ENCODE measurements at regions not wholly inside any gene's neighbourhood (a gene's known extent, or its start where the extent isn't known, plus 50 kb on each side); places are given as distances from the start of the nearest gene placed in this dataset.

DNA sequence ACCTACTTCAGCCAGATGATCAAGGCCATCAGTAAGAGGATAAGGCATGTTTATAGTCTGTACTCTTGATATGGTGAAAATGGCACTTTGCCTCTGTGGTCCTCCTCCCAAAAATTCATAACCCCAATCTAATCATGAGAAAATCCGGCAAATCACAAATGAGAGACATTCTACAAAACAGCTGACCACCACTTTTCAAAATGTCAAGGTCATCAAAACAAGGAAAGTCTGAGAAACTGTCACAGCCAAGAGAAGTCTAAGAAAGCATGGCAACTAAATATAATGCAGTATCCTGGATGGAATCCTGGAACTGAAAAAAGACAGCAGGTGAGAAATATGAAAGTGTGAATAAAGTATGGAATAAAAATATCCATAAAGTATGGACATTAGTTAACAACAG lies 226.6 kb upstream of the INTU start:
- TF ChIP-seq, protein P1, sequence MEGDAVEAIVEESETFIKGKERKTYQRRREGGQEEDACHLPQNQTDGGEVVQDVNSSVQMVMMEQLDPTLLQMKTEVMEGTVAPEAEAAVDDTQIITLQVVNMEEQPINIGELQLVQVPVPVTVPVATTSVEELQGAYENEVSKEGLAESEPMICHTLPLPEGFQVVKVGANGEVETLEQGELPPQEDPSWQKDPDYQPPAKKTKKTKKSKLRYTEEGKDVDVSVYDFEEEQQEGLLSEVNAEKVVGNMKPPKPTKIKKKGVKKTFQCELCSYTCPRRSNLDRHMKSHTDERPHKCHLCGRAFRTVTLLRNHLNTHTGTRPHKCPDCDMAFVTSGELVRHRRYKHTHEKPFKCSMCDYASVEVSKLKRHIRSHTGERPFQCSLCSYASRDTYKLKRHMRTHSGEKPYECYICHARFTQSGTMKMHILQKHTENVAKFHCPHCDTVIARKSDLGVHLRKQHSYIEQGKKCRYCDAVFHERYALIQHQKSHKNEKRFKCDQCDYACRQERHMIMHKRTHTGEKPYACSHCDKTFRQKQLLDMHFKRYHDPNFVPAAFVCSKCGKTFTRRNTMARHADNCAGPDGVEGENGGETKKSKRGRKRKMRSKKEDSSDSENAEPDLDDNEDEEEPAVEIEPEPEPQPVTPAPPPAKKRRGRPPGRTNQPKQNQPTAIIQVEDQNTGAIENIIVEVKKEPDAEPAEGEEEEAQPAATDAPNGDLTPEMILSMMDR (IDR thresholded peaks at IDR 0.05; ENCODE audit: borderline replicate concordance, extremely low read depth, low read length, poor library complexity, severe bottlenecking) = no peak
- no peak for TF ChIP-seq EZH2 (IDR thresholded peaks at IDR 0.05; ENCODE audit: borderline replicate concordance, low read depth, low read length, severe bottlenecking)
